ENCODE measurements at regions not wholly inside any gene's neighbourhood (a gene's known extent, or its start where the extent isn't known, plus 50 kb on each side); places are given as distances from the start of the nearest gene placed in this dataset.

GRCh38 chr15:62647202-62647842, 395.2 kb upstream of the TPM1 start:
- no peaks in the 10 kb centered on the region for H3K27me3 Mint-ChIP-seq (ENCODE audit: low read depth)
- no peak for DNase-seq (ENCODE audit: low spot score)
- H3K27ac Mint-ChIP-seq: no peak overlapping the region
- H3K4me1 Mint-ChIP-seq: peaks cover 17% of the 10 kb centered on the region
- H3K4me3 Mint-ChIP-seq: no peak overlapping the region
- TF ChIP-seq PREB (CRISPR knock-in tag; IDR thresholded peaks at IDR 0.05; ENCODE audit: borderline replicate concordance) (no peak), ZNF121 (CRISPR knock-in tag; IDR thresholded peaks at IDR 0.05) (no peak), GABPB1 (CRISPR knock-in tag; IDR thresholded peaks at IDR 0.05) (no peak), GTF2I (CRISPR knock-in tag; conservative IDR thresholded peaks at IDR 0.05) (no peak), ATF1 (CRISPR knock-in tag; IDR thresholded peaks at IDR 0.05) (no peak), CBFB (CRISPR knock-in tag; IDR thresholded peaks at IDR 0.05; ENCODE audit: low read depth) (no peak), ATF3 (CRISPR knock-in tag; conservative IDR thresholded peaks at IDR 0.05) (no peak), MXD4 (CRISPR knock-in tag; IDR thresholded peaks at IDR 0.05; ENCODE audit: borderline replicate concordance) (no peak), IRF2 (CRISPR knock-in tag; IDR thresholded peaks at IDR 0.05; ENCODE audit: borderline replicate concordance, low read depth) (no peak), CTCF (IDR thresholded peaks at IDR 0.05) (no peak)
- peaks cover under 1% of the 10 kb centered on the region for H3K36me3 Mint-ChIP-seq
- no peak for ATAC-seq
- ChIA-PET CTCF (no interaction called here), POLR2A (no interaction called here)
- H3K9me3 Mint-ChIP-seq: no peaks in the 10 kb centered on the region

GRCh38 chr15:62647843-62648505, 394.6 kb upstream of the TPM1 start:
- TF ChIP-seq ZNF396 (CRISPR knock-in tag; IDR thresholded peaks at IDR 0.05; ENCODE audit: borderline replicate concordance) (no peak), ZNF423 (CRISPR knock-in tag; IDR thresholded peaks at IDR 0.05) (no peak), ETV6 (CRISPR knock-in tag; IDR thresholded peaks at IDR 0.05) (no peak), ATF2 (CRISPR knock-in tag; IDR thresholded peaks at IDR 0.05; ENCODE audit: borderline replicate concordance, low read depth) (no peak), PRRX2 (CRISPR knock-in tag; IDR thresholded peaks at IDR 0.05) (no peak)
- peaks cover 17% of the 10 kb centered on the region for H3K4me1 Mint-ChIP-seq
- H3K27me3 Mint-ChIP-seq (ENCODE audit: low read depth): no peaks in the 10 kb centered on the region
- H3K4me3 Mint-ChIP-seq: no peak overlapping the region
- no peaks in the 10 kb centered on the region for H3K9me3 Mint-ChIP-seq
- H3K27ac Mint-ChIP-seq: no peak overlapping the region
- ATAC-seq (no peak), DNase-seq (ENCODE audit: low spot score) (no peak)
- POLR2A ChIA-PET: no interaction called here
- CTCF ChIA-PET: no interaction called here
- peaks cover 5% of the 10 kb centered on the region for H3K36me3 Mint-ChIP-seq

GRCh38 chr15:62648954-62649353, 393.6 kb upstream of the TPM1 start:
- peaks cover 2% of the 10 kb centered on the region for H3K9me3 Mint-ChIP-seq
- CTCF ChIA-PET: interaction anchor here (0.6 to 1.4 kb wide), 2 partner anchors 76 to 245 kb away, joined by 4 read pairs; no protein-coding TSS in a partner anchor
- no peak for DNase-seq (ENCODE audit: low spot score)

More at GRCh38 chr15:62648954-62649353, 393.6 kb upstream of the TPM1 start:
- peak; percentile 47 for ATAC-seq
- Mint-ChIP-seq H3K36me3 (peaks cover 12% of the 10 kb centered on the region), H3K4me3 (no peak overlapping the region), H3K27me3 (ENCODE audit: low read depth) (no peaks in the 10 kb centered on the region), H3K4me1 (peaks cover 13% of the 10 kb centered on the region), H3K27ac (no peak overlapping the region)
- POLR2A ChIA-PET: no interaction called here
- TF ChIP-seq ZNF423 (CRISPR knock-in tag; IDR thresholded peaks at IDR 0.05) (no peak), CTCF (IDR thresholded peaks at IDR 0.05) (peak; percentile 36), ZNF425 (CRISPR knock-in tag; conservative IDR thresholded peaks at IDR 0.05) (no peak), ZNF121 (CRISPR knock-in tag; IDR thresholded peaks at IDR 0.05) (peak; percentile 97)
